Heart left ventricle (tissue), 13 donors: ENCODE measurements at regions not wholly inside any gene's neighbourhood (a gene's known extent, or its start where the extent isn't known, plus 50 kb on each side); places are given as distances from the start of the nearest gene placed in this dataset.

ENCODE experiments used
- POLR2A ChIP-seq, 2 donors: fragments of 450-650 bp; IDR thresholded peaks; one replicate each; pipeline ENCODE4 v1.6.1; 2017; ENCODE audit warnings: antibody characterized with exemption in 2 of 2, mild to moderate bottlenecking in 2 of 2, moderate library complexity in 2 of 2
- TF ChIP-seq, protein P1 (sequence below), 12 donors: fragments of 200-600 bp; sonication (generic) in 4 of 12; IDR thresholded peaks; one replicate each; pipeline versions ENCODE4 v1.5.0 to v1.8.0; 2018 to 2022; ENCODE audit warnings: antibody characterized with exemption in 12 of 12, mild to moderate bottlenecking in 5 of 12
- donor health status: ischemic (EF 13 %, LVEDD 7.1; RV severe dilation, severe dysfunction).
- donor health status: DM: no; HTN: yes; CAD: no.
- donor health status: DM: no; HTN: no; CAD: no.
- donor health status: ischemic (EF 25% LVEDD 6.9; RV normal size, moderate dysfunction).
- donor health status: ischemic (EF 25% LVEDD 5.7; RV mildly dilated, moderate dysfunction).
- donor health status: ischemic (EF 35%, LVEDD 5.7; RV mildly dilated, moderate dysfunction).
- donor health status: nonischemic (EF 11% LVEDD 7.7; RV severe dilation, severe dysfunction).
- donor health status: DM: yes; HTN: yes; CAD: no.
- donor health status: PGD.
- donor health status: ischemic (EF 29% LVEDD 5.4; RV normal size, mild dysfunction).
- donor health status: nonischemic (EF 23%, LVEDD 6.1; RV moderate dilation, normal function).

DNA sequence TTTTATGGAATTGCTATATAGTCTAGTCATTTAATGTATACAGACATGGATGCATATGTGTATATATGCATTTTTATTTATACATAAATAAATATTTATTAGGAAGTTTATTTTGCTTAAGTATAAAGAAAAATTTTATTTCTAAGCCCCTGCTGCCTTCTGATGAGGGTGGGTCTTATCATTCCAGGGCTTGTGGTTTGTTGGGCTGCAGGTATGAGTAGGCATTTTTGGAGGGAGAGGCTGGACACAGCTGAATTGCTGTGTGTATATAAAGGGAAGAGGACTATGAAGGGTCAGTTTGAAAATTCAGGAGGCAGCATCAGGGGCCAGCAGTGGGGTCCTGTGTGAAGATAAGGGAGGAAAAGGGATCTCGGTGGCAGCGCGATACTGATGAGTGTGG lies 189.4 kb downstream of the TMEM182 start:
- no peak for TF ChIP-seq POLR2A (IDR thresholded peaks at IDR 0.05)
- TF ChIP-seq, protein P1, sequence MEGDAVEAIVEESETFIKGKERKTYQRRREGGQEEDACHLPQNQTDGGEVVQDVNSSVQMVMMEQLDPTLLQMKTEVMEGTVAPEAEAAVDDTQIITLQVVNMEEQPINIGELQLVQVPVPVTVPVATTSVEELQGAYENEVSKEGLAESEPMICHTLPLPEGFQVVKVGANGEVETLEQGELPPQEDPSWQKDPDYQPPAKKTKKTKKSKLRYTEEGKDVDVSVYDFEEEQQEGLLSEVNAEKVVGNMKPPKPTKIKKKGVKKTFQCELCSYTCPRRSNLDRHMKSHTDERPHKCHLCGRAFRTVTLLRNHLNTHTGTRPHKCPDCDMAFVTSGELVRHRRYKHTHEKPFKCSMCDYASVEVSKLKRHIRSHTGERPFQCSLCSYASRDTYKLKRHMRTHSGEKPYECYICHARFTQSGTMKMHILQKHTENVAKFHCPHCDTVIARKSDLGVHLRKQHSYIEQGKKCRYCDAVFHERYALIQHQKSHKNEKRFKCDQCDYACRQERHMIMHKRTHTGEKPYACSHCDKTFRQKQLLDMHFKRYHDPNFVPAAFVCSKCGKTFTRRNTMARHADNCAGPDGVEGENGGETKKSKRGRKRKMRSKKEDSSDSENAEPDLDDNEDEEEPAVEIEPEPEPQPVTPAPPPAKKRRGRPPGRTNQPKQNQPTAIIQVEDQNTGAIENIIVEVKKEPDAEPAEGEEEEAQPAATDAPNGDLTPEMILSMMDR (IDR thresholded peaks at IDR 0.05) = no peak
